NB4 (cell line): ENCODE measurements at regions not wholly inside any gene's neighbourhood (a gene's known extent, or its start where the extent isn't known, plus 50 kb on each side); places are given as distances from the start of the nearest gene placed in this dataset.

Source experiments
- MAX ChIP-seq: IDR thresholded peaks from 2 replicates; pipeline ENCODE4 v1.6.1; 2011; ENCODE audit warnings: low read depth, low read length
- TF ChIP-seq, protein P1 (sequence below): IDR thresholded peaks from one replicate; pipeline ENCODE4 v1.5.1; 2012; ENCODE audit warnings: low read depth, low read length

DNA sequence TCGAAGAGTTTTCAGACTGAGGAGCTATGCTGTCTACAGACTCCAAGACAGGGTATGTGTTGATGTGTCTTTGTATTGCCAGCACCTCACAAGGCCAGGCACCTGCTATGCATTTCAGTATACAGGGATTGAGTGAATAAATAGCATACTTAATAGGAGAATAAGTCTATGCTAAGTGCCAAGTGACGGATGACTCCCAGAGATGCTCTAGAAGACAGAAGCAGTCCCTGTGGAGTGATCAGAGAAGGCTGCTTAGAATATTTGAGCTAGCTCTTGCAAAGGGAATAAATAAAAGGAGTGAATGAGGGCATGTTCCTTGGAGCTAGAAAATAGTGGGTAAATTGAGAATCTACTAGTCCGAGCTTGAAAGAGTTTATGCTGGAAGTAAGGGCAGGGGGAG is 346.4 kb downstream of the GATA3 start:
- TF ChIP-seq, protein P1, sequence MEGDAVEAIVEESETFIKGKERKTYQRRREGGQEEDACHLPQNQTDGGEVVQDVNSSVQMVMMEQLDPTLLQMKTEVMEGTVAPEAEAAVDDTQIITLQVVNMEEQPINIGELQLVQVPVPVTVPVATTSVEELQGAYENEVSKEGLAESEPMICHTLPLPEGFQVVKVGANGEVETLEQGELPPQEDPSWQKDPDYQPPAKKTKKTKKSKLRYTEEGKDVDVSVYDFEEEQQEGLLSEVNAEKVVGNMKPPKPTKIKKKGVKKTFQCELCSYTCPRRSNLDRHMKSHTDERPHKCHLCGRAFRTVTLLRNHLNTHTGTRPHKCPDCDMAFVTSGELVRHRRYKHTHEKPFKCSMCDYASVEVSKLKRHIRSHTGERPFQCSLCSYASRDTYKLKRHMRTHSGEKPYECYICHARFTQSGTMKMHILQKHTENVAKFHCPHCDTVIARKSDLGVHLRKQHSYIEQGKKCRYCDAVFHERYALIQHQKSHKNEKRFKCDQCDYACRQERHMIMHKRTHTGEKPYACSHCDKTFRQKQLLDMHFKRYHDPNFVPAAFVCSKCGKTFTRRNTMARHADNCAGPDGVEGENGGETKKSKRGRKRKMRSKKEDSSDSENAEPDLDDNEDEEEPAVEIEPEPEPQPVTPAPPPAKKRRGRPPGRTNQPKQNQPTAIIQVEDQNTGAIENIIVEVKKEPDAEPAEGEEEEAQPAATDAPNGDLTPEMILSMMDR: no peak
- TF ChIP-seq MAX: no peak
